WTC11 (cell line): ENCODE measurements at regions not wholly inside any gene's neighbourhood (a gene's known extent, or its start where the extent isn't known, plus 50 kb on each side); places are given as distances from the start of the nearest gene placed in this dataset.

Source experiments
- ATAC-seq: fragments of 200-7000 bp; cut with Tn5 transposase; 2 replicates; pipeline ENCODE4 v1.10.0; 2021; ENCODE audit warnings: mild to moderate bottlenecking, moderate library complexity
- CTCF ChIA-PET: fragments of 300-600 bp; sonication (Branson Sonifier 250); formaldehyde crosslinking; loops from one replicate; lab custom pipeline; 2021; ENCODE audit warnings: antibody characterized with exemption; lab: Charles Lee
- POLR2A ChIA-PET: fragments of 350-600 bp; sonication (Branson Sonifier 250); formaldehyde crosslinking; loops from one replicate; lab custom pipeline; 2021; ENCODE audit warnings: antibody characterized with exemption; lab: Charles Lee
- DNase-seq: peaks from one replicate; pipeline ENCODE4 v3.0.0; 2021; ENCODE audit warnings: low spot score
- H3K27ac Mint-ChIP-seq: 2 replicates; pipeline ENCODE4 v1.8.0; 2021; ENCODE audit warnings: mixed read lengths
- H3K27me3 Mint-ChIP-seq: 2 replicates; pipeline ENCODE4 v1.8.0; 2021; ENCODE audit warnings: low read depth, mild to moderate bottlenecking, moderate library complexity, mixed read lengths
- H3K36me3 Mint-ChIP-seq: 2 replicates; pipeline ENCODE4 v1.8.0; 2021; ENCODE audit warnings: mixed read lengths
- H3K4me1 Mint-ChIP-seq: 2 replicates; pipeline ENCODE4 v1.8.0; 2022; ENCODE audit warnings: mixed read lengths
- H3K4me3 Mint-ChIP-seq: 2 replicates; pipeline ENCODE4 v1.8.0; 2021; ENCODE audit warnings: mild to moderate bottlenecking, moderate library complexity, mixed read lengths
- H3K9me3 Mint-ChIP-seq: 2 replicates; pipeline ENCODE4 v1.8.0; 2021; ENCODE audit warnings: mixed read lengths
- EMX1 ChIP-seq: fragments of 250-450 bp; sonication (Bioruptor Pico); IDR thresholded peaks from 2 replicates; pipeline ENCODE4 v1.8.0; 2021; ENCODE audit warnings: mild to moderate bottlenecking
- ESRRA ChIP-seq: sonication (generic); formaldehyde crosslinking; IDR thresholded peaks from 2 replicates; pipeline ENCODE4 v1.8.1; 2022; ENCODE audit warnings: mild to moderate bottlenecking, missing genetic modification reagents, borderline replicate concordance
- FOXJ3 ChIP-seq: sonication (generic); formaldehyde crosslinking; IDR thresholded peaks from 2 replicates; pipeline ENCODE4 v1.9.0; 2021; ENCODE audit warnings: missing genetic modification reagents, mild to moderate bottlenecking, borderline replicate concordance
- MXD4 ChIP-seq: fragments of 250-450 bp; sonication (Bioruptor Pico); IDR thresholded peaks from 2 replicates; pipeline ENCODE4 v1.8.0; 2021; ENCODE audit warnings: mild to moderate bottlenecking, moderate library complexity, borderline replicate concordance
- OVOL2 ChIP-seq: fragments of 250-450 bp; sonication (Bioruptor Pico); IDR thresholded peaks from 2 replicates; pipeline ENCODE4 v1.9.0; 2021; ENCODE audit warnings: mild to moderate bottlenecking, borderline replicate concordance
- RELA ChIP-seq: sonication (generic); formaldehyde crosslinking; IDR thresholded peaks from 2 replicates; pipeline ENCODE4 v1.8.1; 2022; ENCODE audit warnings: missing genetic modification reagents, mild to moderate bottlenecking, borderline replicate concordance
- RORB ChIP-seq: fragments of 250-450 bp; sonication (Bioruptor Pico); IDR thresholded peaks from 2 replicates; pipeline ENCODE4 v1.9.0; 2021; ENCODE audit warnings: mild to moderate bottlenecking
- SOX15 ChIP-seq: fragments of 250-450 bp; sonication (Bioruptor Pico); IDR thresholded peaks from 2 replicates; pipeline ENCODE4 v1.9.0; 2021; ENCODE audit warnings: mild to moderate bottlenecking
- TEAD1 ChIP-seq: sonication (generic); formaldehyde crosslinking; IDR thresholded peaks from 2 replicates; pipeline ENCODE4 v1.8.0; 2022; ENCODE audit warnings: mild to moderate bottlenecking, missing genetic modification reagents
- TEAD4 ChIP-seq: sonication (generic); formaldehyde crosslinking; IDR thresholded peaks from 2 replicates; pipeline ENCODE4 v1.8.0; 2022; ENCODE audit warnings: mild to moderate bottlenecking, missing genetic modification reagents
- ZNF396 ChIP-seq: fragments of 250-450 bp; sonication (Bioruptor Pico); IDR thresholded peaks from 2 replicates; pipeline ENCODE4 v1.8.0; 2021; ENCODE audit warnings: mild to moderate bottlenecking, moderate library complexity, borderline replicate concordance
- TF ChIP-seq, protein P1 (sequence below): sonication (generic); formaldehyde crosslinking; IDR thresholded peaks from 2 replicates; pipeline ENCODE4 v1.8.0; 2023; ENCODE audit warnings: missing genetic modification reagents
- TF ChIP-seq, protein P2 (sequence below): sonication (generic); formaldehyde crosslinking; IDR thresholded peaks from 2 replicates; pipeline ENCODE4 v1.8.1; 2022; ENCODE audit warnings: missing genetic modification reagents, borderline replicate concordance
- TF ChIP-seq, protein P3 (sequence below): sonication (generic); formaldehyde crosslinking; IDR thresholded peaks from 2 replicates; pipeline ENCODE4 v1.8.0; 2022; ENCODE audit warnings: mild to moderate bottlenecking, missing genetic modification reagents
- TF ChIP-seq, protein P4 (sequence below): sonication (generic); formaldehyde crosslinking; IDR thresholded peaks from 2 replicates; pipeline ENCODE4 v1.8.0; 2022; ENCODE audit warnings: missing genetic modification reagents
- TF ChIP-seq, protein P5 (sequence below): sonication (generic); formaldehyde crosslinking; IDR thresholded peaks from 2 replicates; pipeline ENCODE4 v1.8.0; 2022; ENCODE audit warnings: mild to moderate bottlenecking, missing genetic modification reagents
- TF ChIP-seq, protein P6 (sequence below): sonication (generic); formaldehyde crosslinking; IDR thresholded peaks from 2 replicates; pipeline ENCODE4 v1.8.0; 2023; ENCODE audit warnings: missing genetic modification reagents, mild to moderate bottlenecking, borderline replicate concordance
- TF ChIP-seq, protein P7 (sequence below): fragments of 250-450 bp; sonication (Bioruptor Pico); IDR thresholded peaks from 2 replicates; pipeline ENCODE4 v2.1.2; 2022; ENCODE audit warnings: mild to moderate bottlenecking, moderate library complexity
- TF ChIP-seq, protein P8 (sequence below): fragments of 200-600 bp; IDR thresholded peaks from 2 replicates; pipeline ENCODE4 v1.8.0; 2022; ENCODE audit warnings: antibody characterized with exemption

DNA sequence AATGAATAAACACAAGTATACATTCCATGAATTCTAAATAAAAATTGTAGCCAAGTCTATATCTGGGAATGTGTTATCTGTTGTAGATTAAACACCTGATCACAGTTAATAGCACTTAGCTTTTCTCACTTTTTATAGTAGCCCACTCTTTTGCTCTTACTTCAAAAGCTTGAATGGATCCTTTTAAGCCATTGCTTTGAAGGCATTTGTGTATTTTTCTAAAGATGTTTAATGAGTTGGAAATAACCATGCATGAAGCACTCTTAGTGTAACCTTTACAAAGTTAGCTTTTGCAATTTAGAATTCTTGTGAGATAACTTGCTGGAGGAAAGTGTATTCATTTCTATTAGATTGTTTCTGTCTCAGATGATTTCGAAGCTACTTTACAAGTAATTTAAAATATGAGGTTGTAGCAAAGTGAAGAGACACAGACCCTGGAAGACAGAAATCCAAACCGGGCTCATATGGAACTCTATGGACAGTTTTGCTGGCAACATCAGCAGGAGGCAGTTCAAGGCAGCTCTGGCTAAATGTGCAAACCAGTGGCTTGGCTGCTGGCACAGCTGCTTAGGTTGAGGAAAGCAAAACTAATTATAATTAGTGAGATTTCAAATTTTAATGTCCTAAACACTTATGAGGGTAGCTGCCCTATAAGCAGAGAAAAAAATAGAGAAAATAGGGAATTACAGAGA is 469.8 kb upstream of the ZEB2 start (continued):
- TF ChIP-seq, protein P1, sequence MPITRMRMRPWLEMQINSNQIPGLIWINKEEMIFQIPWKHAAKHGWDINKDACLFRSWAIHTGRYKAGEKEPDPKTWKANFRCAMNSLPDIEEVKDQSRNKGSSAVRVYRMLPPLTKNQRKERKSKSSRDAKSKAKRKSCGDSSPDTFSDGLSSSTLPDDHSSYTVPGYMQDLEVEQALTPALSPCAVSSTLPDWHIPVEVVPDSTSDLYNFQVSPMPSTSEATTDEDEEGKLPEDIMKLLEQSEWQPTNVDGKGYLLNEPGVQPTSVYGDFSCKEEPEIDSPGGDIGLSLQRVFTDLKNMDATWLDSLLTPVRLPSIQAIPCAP (CRISPR knock-in tag) = no peak
- TF ChIP-seq MXD4 (CRISPR knock-in tag) (no peak), SOX15 (CRISPR knock-in tag) (no peak), TEAD1 (CRISPR knock-in tag) (no peak)

DNA sequence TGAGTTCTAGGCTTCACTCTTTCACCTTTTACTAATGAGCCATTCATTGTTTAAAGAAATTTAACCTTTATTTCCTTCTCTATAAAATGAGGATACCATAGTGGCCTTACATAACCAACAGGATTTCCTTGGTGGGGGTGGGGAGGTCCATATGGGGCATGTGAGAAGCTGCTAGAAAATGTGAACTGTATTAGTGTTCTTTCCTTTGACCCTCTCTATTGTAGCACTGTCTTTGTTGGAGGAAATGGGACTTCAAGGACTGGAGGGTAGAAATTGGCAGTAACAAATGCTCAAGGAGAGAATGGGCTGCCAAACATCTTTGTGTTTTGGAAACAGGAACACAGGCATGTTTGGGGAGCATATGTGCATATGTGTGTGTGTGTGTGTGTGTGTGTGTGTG is 468.7 kb upstream of the ZEB2 start:
- CTCF ChIA-PET = no interaction called here
- peaks cover 41% of the 10 kb centered on the region for H3K9me3 Mint-ChIP-seq
- no peak for ATAC-seq
- peaks cover 22% of the 10 kb centered on the region for H3K4me1 Mint-ChIP-seq
- no peak for DNase-seq
- no peak overlapping the region for H3K4me3 Mint-ChIP-seq
- peaks cover 31% of the 10 kb centered on the region for H3K36me3 Mint-ChIP-seq
- TF ChIP-seq, protein P2, sequence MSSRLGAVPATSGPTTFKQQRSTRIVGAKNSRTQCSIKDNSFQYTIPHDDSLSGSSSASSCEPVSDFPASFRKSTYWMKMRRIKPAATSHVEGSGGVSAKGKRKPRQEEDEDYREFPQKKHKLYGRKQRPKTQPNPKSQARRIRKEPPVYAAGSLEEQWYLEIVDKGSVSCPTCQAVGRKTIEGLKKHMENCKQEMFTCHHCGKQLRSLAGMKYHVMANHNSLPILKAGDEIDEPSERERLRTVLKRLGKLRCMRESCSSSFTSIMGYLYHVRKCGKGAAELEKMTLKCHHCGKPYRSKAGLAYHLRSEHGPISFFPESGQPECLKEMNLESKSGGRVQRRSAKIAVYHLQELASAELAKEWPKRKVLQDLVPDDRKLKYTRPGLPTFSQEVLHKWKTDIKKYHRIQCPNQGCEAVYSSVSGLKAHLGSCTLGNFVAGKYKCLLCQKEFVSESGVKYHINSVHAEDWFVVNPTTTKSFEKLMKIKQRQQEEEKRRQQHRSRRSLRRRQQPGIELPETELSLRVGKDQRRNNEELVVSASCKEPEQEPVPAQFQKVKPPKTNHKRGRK (CRISPR knock-in tag) = no peak
- TF ChIP-seq ESRRA (CRISPR knock-in tag) (no peak), OVOL2 (CRISPR knock-in tag) (no peak), TEAD4 (no peak), FOXJ3 (CRISPR knock-in tag) (no peak), EMX1 (CRISPR knock-in tag) (no peak), RELA (CRISPR knock-in tag) (no peak), RORB (CRISPR knock-in tag) (no peak), TEAD1 (CRISPR knock-in tag) (no peak), ZNF396 (CRISPR knock-in tag) (no peak)
- TF ChIP-seq, protein P3, sequence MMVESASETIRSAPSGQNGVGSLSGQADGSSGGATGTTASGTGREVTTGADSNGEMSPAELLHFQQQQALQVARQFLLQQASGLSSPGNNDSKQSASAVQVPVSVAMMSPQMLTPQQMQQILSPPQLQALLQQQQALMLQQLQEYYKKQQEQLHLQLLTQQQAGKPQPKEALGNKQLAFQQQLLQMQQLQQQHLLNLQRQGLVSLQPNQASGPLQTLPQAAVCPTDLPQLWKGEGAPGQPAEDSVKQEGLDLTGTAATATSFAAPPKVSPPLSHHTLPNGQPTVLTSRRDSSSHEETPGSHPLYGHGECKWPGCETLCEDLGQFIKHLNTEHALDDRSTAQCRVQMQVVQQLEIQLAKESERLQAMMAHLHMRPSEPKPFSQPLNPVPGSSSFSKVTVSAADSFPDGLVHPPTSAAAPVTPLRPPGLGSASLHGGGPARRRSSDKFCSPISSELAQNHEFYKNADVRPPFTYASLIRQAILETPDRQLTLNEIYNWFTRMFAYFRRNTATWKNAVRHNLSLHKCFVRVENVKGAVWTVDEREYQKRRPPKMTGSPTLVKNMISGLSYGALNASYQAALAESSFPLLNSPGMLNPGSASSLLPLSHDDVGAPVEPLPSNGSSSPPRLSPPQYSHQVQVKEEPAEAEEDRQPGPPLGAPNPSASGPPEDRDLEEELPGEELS = no peak
- TF ChIP-seq, protein P4, sequence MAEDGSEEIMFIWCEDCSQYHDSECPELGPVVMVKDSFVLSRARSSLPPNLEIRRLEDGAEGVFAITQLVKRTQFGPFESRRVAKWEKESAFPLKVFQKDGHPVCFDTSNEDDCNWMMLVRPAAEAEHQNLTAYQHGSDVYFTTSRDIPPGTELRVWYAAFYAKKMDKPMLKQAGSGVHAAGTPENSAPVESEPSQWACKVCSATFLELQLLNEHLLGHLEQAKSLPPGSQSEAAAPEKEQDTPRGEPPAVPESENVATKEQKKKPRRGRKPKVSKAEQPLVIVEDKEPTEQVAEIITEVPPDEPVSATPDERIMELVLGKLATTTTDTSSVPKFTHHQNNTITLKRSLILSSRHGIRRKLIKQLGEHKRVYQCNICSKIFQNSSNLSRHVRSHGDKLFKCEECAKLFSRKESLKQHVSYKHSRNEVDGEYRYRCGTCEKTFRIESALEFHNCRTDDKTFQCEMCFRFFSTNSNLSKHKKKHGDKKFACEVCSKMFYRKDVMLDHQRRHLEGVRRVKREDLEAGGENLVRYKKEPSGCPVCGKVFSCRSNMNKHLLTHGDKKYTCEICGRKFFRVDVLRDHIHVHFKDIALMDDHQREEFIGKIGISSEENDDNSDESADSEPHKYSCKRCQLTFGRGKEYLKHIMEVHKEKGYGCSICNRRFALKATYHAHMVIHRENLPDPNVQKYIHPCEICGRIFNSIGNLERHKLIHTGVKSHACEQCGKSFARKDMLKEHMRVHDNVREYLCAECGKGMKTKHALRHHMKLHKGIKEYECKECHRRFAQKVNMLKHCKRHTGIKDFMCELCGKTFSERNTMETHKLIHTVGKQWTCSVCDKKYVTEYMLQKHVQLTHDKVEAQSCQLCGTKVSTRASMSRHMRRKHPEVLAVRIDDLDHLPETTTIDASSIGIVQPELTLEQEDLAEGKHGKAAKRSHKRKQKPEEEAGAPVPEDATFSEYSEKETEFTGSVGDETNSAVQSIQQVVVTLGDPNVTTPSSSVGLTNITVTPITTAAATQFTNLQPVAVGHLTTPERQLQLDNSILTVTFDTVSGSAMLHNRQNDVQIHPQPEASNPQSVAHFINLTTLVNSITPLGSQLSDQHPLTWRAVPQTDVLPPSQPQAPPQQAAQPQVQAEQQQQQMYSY (CRISPR knock-in tag) = no peak
- TF ChIP-seq, protein P5, sequence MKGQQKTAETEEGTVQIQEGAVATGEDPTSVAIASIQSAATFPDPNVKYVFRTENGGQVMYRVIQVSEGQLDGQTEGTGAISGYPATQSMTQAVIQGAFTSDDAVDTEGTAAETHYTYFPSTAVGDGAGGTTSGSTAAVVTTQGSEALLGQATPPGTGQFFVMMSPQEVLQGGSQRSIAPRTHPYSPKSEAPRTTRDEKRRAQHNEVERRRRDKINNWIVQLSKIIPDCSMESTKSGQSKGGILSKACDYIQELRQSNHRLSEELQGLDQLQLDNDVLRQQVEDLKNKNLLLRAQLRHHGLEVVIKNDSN (CRISPR knock-in tag) = no peak
- TF ChIP-seq, protein P6, sequence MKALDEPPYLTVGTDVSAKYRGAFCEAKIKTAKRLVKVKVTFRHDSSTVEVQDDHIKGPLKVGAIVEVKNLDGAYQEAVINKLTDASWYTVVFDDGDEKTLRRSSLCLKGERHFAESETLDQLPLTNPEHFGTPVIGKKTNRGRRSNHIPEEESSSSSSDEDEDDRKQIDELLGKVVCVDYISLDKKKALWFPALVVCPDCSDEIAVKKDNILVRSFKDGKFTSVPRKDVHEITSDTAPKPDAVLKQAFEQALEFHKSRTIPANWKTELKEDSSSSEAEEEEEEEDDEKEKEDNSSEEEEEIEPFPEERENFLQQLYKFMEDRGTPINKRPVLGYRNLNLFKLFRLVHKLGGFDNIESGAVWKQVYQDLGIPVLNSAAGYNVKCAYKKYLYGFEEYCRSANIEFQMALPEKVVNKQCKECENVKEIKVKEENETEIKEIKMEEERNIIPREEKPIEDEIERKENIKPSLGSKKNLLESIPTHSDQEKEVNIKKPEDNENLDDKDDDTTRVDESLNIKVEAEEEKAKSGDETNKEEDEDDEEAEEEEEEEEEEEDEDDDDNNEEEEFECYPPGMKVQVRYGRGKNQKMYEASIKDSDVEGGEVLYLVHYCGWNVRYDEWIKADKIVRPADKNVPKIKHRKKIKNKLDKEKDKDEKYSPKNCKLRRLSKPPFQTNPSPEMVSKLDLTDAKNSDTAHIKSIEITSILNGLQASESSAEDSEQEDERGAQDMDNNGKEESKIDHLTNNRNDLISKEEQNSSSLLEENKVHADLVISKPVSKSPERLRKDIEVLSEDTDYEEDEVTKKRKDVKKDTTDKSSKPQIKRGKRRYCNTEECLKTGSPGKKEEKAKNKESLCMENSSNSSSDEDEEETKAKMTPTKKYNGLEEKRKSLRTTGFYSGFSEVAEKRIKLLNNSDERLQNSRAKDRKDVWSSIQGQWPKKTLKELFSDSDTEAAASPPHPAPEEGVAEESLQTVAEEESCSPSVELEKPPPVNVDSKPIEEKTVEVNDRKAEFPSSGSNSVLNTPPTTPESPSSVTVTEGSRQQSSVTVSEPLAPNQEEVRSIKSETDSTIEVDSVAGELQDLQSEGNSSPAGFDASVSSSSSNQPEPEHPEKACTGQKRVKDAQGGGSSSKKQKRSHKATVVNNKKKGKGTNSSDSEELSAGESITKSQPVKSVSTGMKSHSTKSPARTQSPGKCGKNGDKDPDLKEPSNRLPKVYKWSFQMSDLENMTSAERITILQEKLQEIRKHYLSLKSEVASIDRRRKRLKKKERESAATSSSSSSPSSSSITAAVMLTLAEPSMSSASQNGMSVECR (CRISPR knock-in tag) = no peak
- TF ChIP-seq, protein P7, sequence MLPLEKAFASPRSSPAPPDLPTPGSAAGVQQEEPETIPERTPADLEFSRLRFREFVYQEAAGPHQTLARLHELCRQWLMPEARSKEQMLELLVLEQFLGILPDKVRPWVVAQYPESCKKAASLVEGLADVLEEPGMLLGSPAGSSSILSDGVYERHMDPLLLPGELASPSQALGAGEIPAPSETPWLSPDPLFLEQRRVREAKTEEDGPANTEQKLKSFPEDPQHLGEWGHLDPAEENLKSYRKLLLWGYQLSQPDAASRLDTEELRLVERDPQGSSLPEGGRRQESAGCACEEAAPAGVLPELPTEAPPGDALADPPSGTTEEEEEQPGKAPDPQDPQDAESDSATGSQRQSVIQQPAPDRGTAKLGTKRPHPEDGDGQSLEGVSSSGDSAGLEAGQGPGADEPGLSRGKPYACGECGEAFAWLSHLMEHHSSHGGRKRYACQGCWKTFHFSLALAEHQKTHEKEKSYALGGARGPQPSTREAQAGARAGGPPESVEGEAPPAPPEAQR (CRISPR knock-in tag) = no peak
- TF ChIP-seq, protein P8, sequence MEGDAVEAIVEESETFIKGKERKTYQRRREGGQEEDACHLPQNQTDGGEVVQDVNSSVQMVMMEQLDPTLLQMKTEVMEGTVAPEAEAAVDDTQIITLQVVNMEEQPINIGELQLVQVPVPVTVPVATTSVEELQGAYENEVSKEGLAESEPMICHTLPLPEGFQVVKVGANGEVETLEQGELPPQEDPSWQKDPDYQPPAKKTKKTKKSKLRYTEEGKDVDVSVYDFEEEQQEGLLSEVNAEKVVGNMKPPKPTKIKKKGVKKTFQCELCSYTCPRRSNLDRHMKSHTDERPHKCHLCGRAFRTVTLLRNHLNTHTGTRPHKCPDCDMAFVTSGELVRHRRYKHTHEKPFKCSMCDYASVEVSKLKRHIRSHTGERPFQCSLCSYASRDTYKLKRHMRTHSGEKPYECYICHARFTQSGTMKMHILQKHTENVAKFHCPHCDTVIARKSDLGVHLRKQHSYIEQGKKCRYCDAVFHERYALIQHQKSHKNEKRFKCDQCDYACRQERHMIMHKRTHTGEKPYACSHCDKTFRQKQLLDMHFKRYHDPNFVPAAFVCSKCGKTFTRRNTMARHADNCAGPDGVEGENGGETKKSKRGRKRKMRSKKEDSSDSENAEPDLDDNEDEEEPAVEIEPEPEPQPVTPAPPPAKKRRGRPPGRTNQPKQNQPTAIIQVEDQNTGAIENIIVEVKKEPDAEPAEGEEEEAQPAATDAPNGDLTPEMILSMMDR = no peak
- no peaks in the 10 kb centered on the region; the same call in 1 of the 2 replicates for H3K27me3 Mint-ChIP-seq
- POLR2A ChIA-PET = no interaction called here
- H3K27ac Mint-ChIP-seq = no peak overlapping the region
